H1 (cell line): ENCODE measurements at regions not wholly inside any gene's neighbourhood (a gene's known extent, or its start where the extent isn't known, plus 50 kb on each side); places are given as distances from the start of the nearest gene placed in this dataset.

Experiments used
- CTCF ChIA-PET: fragments of 300-600 bp; sonication (Branson Sonifier 250); formaldehyde crosslinking; loops from one replicate; lab custom pipeline; 2021; ENCODE audit not compliant: partially characterized antibody; lab: Charles Lee
- POLR2A ChIA-PET: fragments of 300-600 bp; sonication (Branson Sonifier 250); formaldehyde crosslinking; loops from one replicate; lab custom pipeline; 2021; ENCODE audit warnings: inconsistent platforms; ENCODE audit not compliant: partially characterized antibody; lab: Charles Lee
- DNase-seq, 2 experiments: peaks; one replicate each; pipeline versions ENCODE4 v3.0.0 to v3.0.0-alpha.2; 2010 to 2022; ENCODE audit warnings: low spot score in 2 of 2, low read depth in 1 of 2, mixed read lengths in 1 of 2
- FAIRE-seq: peaks from 2 replicates; lab custom pipeline; 2011; peaks lifted over from hg19 to GRCh38; lab: Jason Lieb, UNC
- H2AFZ ChIP-seq: 2 replicates; pipeline ENCODE4 v1.8.1; 2012; ENCODE audit warnings: low read length, inconsistent platforms
- H2AK5ac ChIP-seq: 2 replicates; pipeline ENCODE4 v1.6.1; 2013; ENCODE audit warnings: low read depth, low read length
- H2BK120ac ChIP-seq: replicated peaks from 2 replicates; pipeline ENCODE3; 2013; ENCODE audit warnings: low read depth, low read length, inconsistent platforms
- H2BK12ac ChIP-seq: 2 replicates; pipeline ENCODE4 v1.6.1; 2013; ENCODE audit warnings: low read depth, low read length
- H2BK15ac ChIP-seq: 2 replicates; pipeline ENCODE4 v1.6.1; 2013; ENCODE audit warnings: low read length
- H2BK20ac ChIP-seq: 2 replicates; pipeline ENCODE4 v1.6.1; 2013; ENCODE audit warnings: low read length
- H2BK5ac ChIP-seq: 2 replicates; pipeline ENCODE4 v1.6.1; 2013; ENCODE audit warnings: low read depth, low read length
- H3K14ac ChIP-seq: 2 replicates; pipeline ENCODE4 v1.6.1; 2013; ENCODE audit warnings: inconsistent platforms; ENCODE audit not compliant: insufficient read length
- H3K18ac ChIP-seq: 2 replicates; pipeline ENCODE4 v1.6.1; 2013; ENCODE audit warnings: low read length; ENCODE audit errors: extremely low read depth
- H3K23ac ChIP-seq: 2 replicates; pipeline ENCODE4 v1.6.1; 2013; ENCODE audit warnings: inconsistent platforms; ENCODE audit not compliant: insufficient read length
- H3K23me2 ChIP-seq: 2 replicates; pipeline ENCODE4 v1.6.1; 2013; ENCODE audit warnings: low read depth, low read length
- H3K27ac ChIP-seq: 2 replicates; pipeline ENCODE4 v1.6.1; 2011; ENCODE audit warnings: low read depth, low read length, inconsistent platforms
- H3K27me3 ChIP-seq, 4 experiments: replicated peaks in 1 of 4; 1 replicate in 1 of 4; 2 replicates in 3 of 4; pipeline versions ENCODE4 v1.6.1 to v1.8.1; 2011 to 2013; ENCODE audit warnings: low read length in 3 of 4, mild to moderate bottlenecking in 3 of 4, inconsistent platforms in 2 of 4, mixed read lengths in 2 of 4, moderate library complexity in 1 of 4; ENCODE audit not compliant: control insufficient read depth in 3 of 4, insufficient read depth in 3 of 4; ENCODE audit errors: extremely low read depth in 1 of 4
- H3K36me3 ChIP-seq, 4 experiments: 2 replicates each; pipeline versions ENCODE4 v1.6.1 to v1.8.1; 2011 to 2013; ENCODE audit warnings: mild to moderate bottlenecking in 4 of 4, low read length in 3 of 4, moderate library complexity in 2 of 4, control low read depth in 1 of 4, inconsistent platforms in 1 of 4; ENCODE audit not compliant: insufficient read depth in 4 of 4, control insufficient read depth in 2 of 4
- H3K4ac ChIP-seq: replicated peaks from 2 replicates; pipeline ENCODE3; 2013; ENCODE audit warnings: low read length, low read depth, mixed read lengths, inconsistent platforms; ENCODE audit not compliant: insufficient read length
- H3K4me1 ChIP-seq, 4 experiments: replicated peaks in 1 of 4; 1 replicate in 1 of 4; 2 replicates in 3 of 4; pipeline versions ENCODE4 v1.6.1 to v1.8.1; 2011 to 2013; ENCODE audit warnings: low read length in 3 of 4, inconsistent platforms in 2 of 4, mixed read lengths in 1 of 4; ENCODE audit not compliant: insufficient read depth in 4 of 4, control insufficient read depth in 3 of 4
- H3K4me2 ChIP-seq, 2 experiments: 2 replicates each; pipeline versions ENCODE4 v1.6.1 to v1.8.1; 2011 to 2013; ENCODE audit warnings: low read depth in 2 of 2, low read length in 2 of 2, control low read depth in 1 of 2, inconsistent platforms in 1 of 2, mild to moderate bottlenecking in 1 of 2; ENCODE audit not compliant: insufficient read depth in 1 of 2
- H3K4me3 ChIP-seq, 4 experiments: fragments of 200-600, 300-600 bp in 1 of 4; sonication (generic), shearing (Covaris generic), sonication (Bioruptor Twin) in 1 of 4; 2 replicates each; pipeline versions ENCODE4 v1.5.1 to v1.8.1; 2011 to 2016; ENCODE audit warnings: low read length in 4 of 4, low read depth in 3 of 4, control low read depth in 2 of 4, inconsistent platforms in 2 of 4, mild to moderate bottlenecking in 2 of 4, mixed read lengths in 1 of 4, moderate library complexity in 1 of 4; ENCODE audit not compliant: insufficient read depth in 2 of 4; ENCODE audit errors: extremely low read depth in 1 of 4
- H3K56ac ChIP-seq: replicated peaks from 2 replicates; pipeline ENCODE3; 2013; ENCODE audit warnings: low read depth, mild to moderate bottlenecking, mixed read lengths, low read length, inconsistent platforms; ENCODE audit not compliant: insufficient read length
- H3K79me1 ChIP-seq: 2 replicates; pipeline ENCODE4 v1.6.1; 2013; ENCODE audit warnings: low read depth, low read length, control low read depth
- H3K79me2 ChIP-seq, 2 experiments: 2 replicates each; pipeline versions ENCODE4 v1.6.1 to v1.8.1; 2012 to 2013; ENCODE audit warnings: low read length in 2 of 2, mild to moderate bottlenecking in 2 of 2, inconsistent platforms in 1 of 2; ENCODE audit not compliant: insufficient read depth in 2 of 2, control insufficient read depth in 1 of 2
- H3K9ac ChIP-seq, 4 experiments: replicated peaks in 1 of 4; 1 replicate in 1 of 4; 2 replicates in 3 of 4; pipeline versions ENCODE4 v1.6.1 to v1.8.1; 2011 to 2013; ENCODE audit warnings: low read depth in 3 of 4, low read length in 3 of 4, control low read depth in 2 of 4, mild to moderate bottlenecking in 2 of 4, moderate library complexity in 2 of 4, inconsistent platforms in 1 of 4; ENCODE audit errors: extremely low read depth in 1 of 4
- H3K9me3 ChIP-seq, 2 experiments: 2 replicates each; pipeline versions ENCODE4 v1.6.1 to v1.8.1; 2012 to 2013; ENCODE audit warnings: mild to moderate bottlenecking in 2 of 2, moderate library complexity in 2 of 2, control low read depth in 1 of 2, inconsistent platforms in 1 of 2, low read depth in 1 of 2, low read length in 1 of 2, mixed read lengths in 1 of 2; ENCODE audit not compliant: insufficient read depth in 2 of 2
- H4K20me1 ChIP-seq, 2 experiments: replicated peaks in 1 of 2; 2 replicates each; pipeline versions ENCODE3 to v1.8.1; 2011 to 2013; ENCODE audit warnings: inconsistent platforms in 2 of 2, low read length in 2 of 2, mild to moderate bottlenecking in 1 of 2; ENCODE audit not compliant: insufficient read depth in 2 of 2, control insufficient read depth in 1 of 2
- H4K5ac ChIP-seq: 2 replicates; pipeline ENCODE4 v1.6.1; 2013; ENCODE audit warnings: low read length, low read depth, mixed read lengths, inconsistent platforms; ENCODE audit not compliant: insufficient read length
- H4K8ac ChIP-seq: 2 replicates; pipeline ENCODE4 v1.8.0; 2013; ENCODE audit warnings: mild to moderate bottlenecking, moderate library complexity, low read length, inconsistent platforms; ENCODE audit not compliant: insufficient read depth; ENCODE audit errors: extremely low read depth
- H4K91ac ChIP-seq: replicated peaks from 2 replicates; pipeline ENCODE3; 2013; ENCODE audit warnings: low read length, mixed read lengths, inconsistent platforms; ENCODE audit not compliant: insufficient read length
- CEBPB ChIP-seq: IDR thresholded peaks from 2 replicates; pipeline ENCODE4 v1.6.1; 2012; ENCODE audit warnings: low read depth, low read length
- CHD2 ChIP-seq: IDR thresholded peaks from 2 replicates; pipeline ENCODE4 v1.6.1; 2012; ENCODE audit warnings: low read length, improper control_type of control experiment
- EGR1 ChIP-seq: IDR thresholded peaks from 2 replicates; pipeline ENCODE4 v1.6.1; 2011; ENCODE audit warnings: low read depth, low read length, borderline replicate concordance
- FOSL1 ChIP-seq: IDR thresholded peaks from 2 replicates; pipeline ENCODE4 v1.6.1; 2011; ENCODE audit warnings: mild to moderate bottlenecking, low read depth, low read length, moderate library complexity; ENCODE audit not compliant: insufficient read depth
- HDAC6 ChIP-seq: IDR thresholded peaks from one replicate; pipeline ENCODE4 v1.7.1; 2012; ENCODE audit warnings: low read depth, mild to moderate bottlenecking, inconsistent platforms, low read length, moderate library complexity
- POU5F1 ChIP-seq: IDR thresholded peaks from 2 replicates; pipeline ENCODE4 v1.6.1; 2011; ENCODE audit warnings: low read depth, mild to moderate bottlenecking, low read length, moderate library complexity
- TAF7 ChIP-seq: optimal IDR thresholded peaks from 2 replicates; pipeline ENCODE3; 2011; ENCODE audit warnings: low read depth, mild to moderate bottlenecking, inconsistent platforms, low read length, moderate library complexity, borderline replicate concordance
- TBP ChIP-seq: IDR thresholded peaks from 2 replicates; pipeline ENCODE4 v1.6.1; 2011; ENCODE audit warnings: low read depth, low read length, improper control_type of control experiment
- WGBS, 2 experiments: shearing (Covaris generic) in 1 of 2; methylation state at CpG; one replicate each; pipeline versions ENCODE4 v1.1.6 to v1.1.7; 2013 to 2015; ENCODE audit warnings: low lambda C conversion rate in 2 of 2, mixed read lengths in 2 of 2, inconsistent platforms in 1 of 2, low coverage in 1 of 2, missing lambda C conversion rate in 1 of 2; ENCODE audit not compliant: insufficient replicate concordance in 2 of 2, insufficient coverage in 1 of 2, insufficient read length in 1 of 2; ENCODE audit errors: extremely low coverage in 1 of 2, missing lambda C conversion rate in 1 of 2; 5-methylcytosine and 5-hydroxymethylcytosine counted together

- Histone ChIP-seq H3K4me2 (no peak overlapping the region), H3K18ac (no peak overlapping the region), H2AK5ac (no peak overlapping the region), H3K14ac (no peak overlapping the region), H2AFZ (no peak overlapping the region), H3K56ac (no peak overlapping the region), H2BK120ac (no peak overlapping the region), H2BK15ac (no peak overlapping the region), H3K79me1 (0 out of 2 replicates have a peak, but pooled peaks cover 3% of the 10 kb centered on the region), H3K9ac (no peak overlapping the region), H2BK5ac (no peak overlapping the region), H3K79me2 (no peaks in the 10 kb centered on the region), H3K23me2 (no peaks in the 10 kb centered on the region), H3K36me3 (no peaks in the 10 kb centered on the region), H3K4me3 (no peak overlapping the region), H4K8ac (no peak overlapping the region), H3K23ac (no peak overlapping the region), H3K4ac (no peak overlapping the region), H4K91ac (no peak overlapping the region), H3K27ac (no peak overlapping the region), H3K9me3 (no peaks in the 10 kb centered on the region), H3K27me3 (no peaks in the 10 kb centered on the region), H4K20me1 (no peaks in the 10 kb centered on the region), H3K4me1 (peaks cover 0 to 2% (median 0%) of the 10 kb centered on the region in 4 experiments; a peak in 1 of 7 replicates), H4K5ac (no peak overlapping the region), H2BK20ac (no peak overlapping the region), H2BK12ac (no peak overlapping the region)
- no peak for TF ChIP-seq FOSL1
- no peak for TF ChIP-seq EGR1
- TF ChIP-seq POU5F1: no peak
- TF ChIP-seq HDAC6: no peak
- TF ChIP-seq CEBPB: no peak
- no peak for TF ChIP-seq TBP
- no peak for TF ChIP-seq TAF7
- TF ChIP-seq CHD2: no peak
- DNase-seq (no peak), FAIRE-seq (no peak)
- CTCF ChIA-PET: interaction anchor here (0.5 to 1.2 kb wide), 2 partner anchors 12 to 50 kb away, joined by 3 to 4 read pairs; no protein-coding TSS in a partner anchor
- 82% methylated on average over 1 of the region's 1 CpG; no CpG with 5 or more reads in 1 of the 2 experiments for WGBS, 2 experiments
- POLR2A ChIA-PET: no interaction called here
Measured at GRCh38 chr4:182048871-182049270, 194.3 kb upstream of the TENM3 start.
